ENCODE measurements at regions not wholly inside any gene's neighbourhood (a gene's known extent, or its start where the extent isn't known, plus 50 kb on each side); places are given as distances from the start of the nearest gene placed in this dataset.

- Histone ChIP-seq H3K4me3 (ENCODE audit: low read length) (no peak overlapping the region), H3K36me3 (ENCODE audit: insufficient read depth, low read length) (no peaks in the 10 kb centered on the region), H3K27me3 (ENCODE audit: insufficient read depth, low read length) (no peaks in the 10 kb centered on the region), H3K9me3 (ENCODE audit: low read length) (peaks cover 2% of the 10 kb centered on the region), H2AFZ (ENCODE audit: low read depth, low read length) (no peak overlapping the region), H3K4me1 (ENCODE audit: insufficient read depth, low read length) (no peaks in the 10 kb centered on the region)
Observed at GRCh38 chr3:164179110-164179774, 899.1 kb downstream of the SI start.

DNA sequence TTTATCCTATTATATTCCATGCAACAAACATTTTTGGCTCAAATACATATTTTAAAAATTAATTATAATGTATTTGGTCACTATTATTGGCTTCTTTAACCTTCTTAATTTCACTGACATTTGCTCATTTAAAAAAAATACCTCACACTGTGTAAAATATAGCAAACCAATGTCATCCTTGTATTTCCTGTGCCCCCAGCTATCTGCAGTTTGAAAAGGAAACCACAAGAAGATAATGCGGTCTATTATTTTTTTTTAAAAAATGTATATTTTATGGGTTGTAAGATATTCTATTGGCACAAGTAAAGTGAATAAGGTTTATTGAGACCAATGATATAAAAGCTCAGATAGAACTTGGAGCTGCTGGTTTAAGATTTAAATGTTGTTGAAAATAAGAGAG lies 904.2 kb downstream of the SI start:
- no peak overlapping the region for H2AFZ ChIP-seq (ENCODE audit: low read depth, low read length)
- no peak overlapping the region for H3K4me3 ChIP-seq (ENCODE audit: low read length)
- H3K36me3 ChIP-seq (ENCODE audit: insufficient read depth, low read length) = no peaks in the 10 kb centered on the region
- no peaks in the 10 kb centered on the region for H3K27me3 ChIP-seq (ENCODE audit: insufficient read depth, low read length)
- no peaks in the 10 kb centered on the region for H3K9me3 ChIP-seq (ENCODE audit: low read length)
- no peaks in the 10 kb centered on the region for H3K4me1 ChIP-seq (ENCODE audit: insufficient read depth, low read length)

DNA sequence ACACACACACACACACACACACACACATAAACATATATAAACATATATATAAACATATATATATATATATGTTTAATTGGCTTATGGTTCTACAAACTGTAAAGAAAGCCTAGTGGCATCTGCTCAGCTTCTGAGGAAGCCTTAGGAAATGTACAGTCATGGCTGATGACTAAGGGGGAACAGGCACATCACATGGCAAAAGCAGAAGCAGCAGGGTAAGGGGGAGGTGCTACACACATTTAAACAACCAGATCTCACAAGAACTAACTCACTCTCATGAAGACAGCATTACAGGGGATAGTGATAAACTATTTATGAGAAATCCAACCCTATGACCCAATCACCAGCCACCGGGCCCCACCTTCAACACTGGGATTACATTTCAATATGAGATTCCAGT lies 922.9 kb downstream of the SI start:
- Histone ChIP-seq H3K4me3 (ENCODE audit: low read length) (no peak overlapping the region), H3K36me3 (ENCODE audit: insufficient read depth, low read length) (no peaks in the 10 kb centered on the region), H3K9me3 (ENCODE audit: low read length) (no peaks in the 10 kb centered on the region), H2AFZ (ENCODE audit: low read depth, low read length) (no peak overlapping the region), H3K27me3 (ENCODE audit: insufficient read depth, low read length) (no peaks in the 10 kb centered on the region), H3K4me1 (ENCODE audit: insufficient read depth, low read length) (no peaks in the 10 kb centered on the region)

GRCh38 chr3:164144824-164145223 lies 933.5 kb downstream of the SI start:
- Histone ChIP-seq H3K4me1 (ENCODE audit: insufficient read depth, low read length) (no peaks in the 10 kb centered on the region), H3K27me3 (ENCODE audit: insufficient read depth, low read length) (no peaks in the 10 kb centered on the region), H3K36me3 (ENCODE audit: insufficient read depth, low read length) (no peaks in the 10 kb centered on the region), H3K4me3 (ENCODE audit: low read length) (no peak overlapping the region), H2AFZ (ENCODE audit: low read depth, low read length) (no peak overlapping the region), H3K9me3 (ENCODE audit: low read length) (peaks cover 4% of the 10 kb centered on the region)

GRCh38 chr3:164132878-164133277 lies 945.4 kb downstream of the SI start:
- Histone ChIP-seq H3K27me3 (ENCODE audit: insufficient read depth, low read length) (no peaks in the 10 kb centered on the region), H2AFZ (ENCODE audit: low read depth, low read length) (no peak overlapping the region), H3K9me3 (ENCODE audit: low read length) (no peaks in the 10 kb centered on the region), H3K36me3 (ENCODE audit: insufficient read depth, low read length) (no peaks in the 10 kb centered on the region), H3K4me1 (ENCODE audit: insufficient read depth, low read length) (no peaks in the 10 kb centered on the region), H3K4me3 (ENCODE audit: low read length) (no peak overlapping the region)

DNA sequence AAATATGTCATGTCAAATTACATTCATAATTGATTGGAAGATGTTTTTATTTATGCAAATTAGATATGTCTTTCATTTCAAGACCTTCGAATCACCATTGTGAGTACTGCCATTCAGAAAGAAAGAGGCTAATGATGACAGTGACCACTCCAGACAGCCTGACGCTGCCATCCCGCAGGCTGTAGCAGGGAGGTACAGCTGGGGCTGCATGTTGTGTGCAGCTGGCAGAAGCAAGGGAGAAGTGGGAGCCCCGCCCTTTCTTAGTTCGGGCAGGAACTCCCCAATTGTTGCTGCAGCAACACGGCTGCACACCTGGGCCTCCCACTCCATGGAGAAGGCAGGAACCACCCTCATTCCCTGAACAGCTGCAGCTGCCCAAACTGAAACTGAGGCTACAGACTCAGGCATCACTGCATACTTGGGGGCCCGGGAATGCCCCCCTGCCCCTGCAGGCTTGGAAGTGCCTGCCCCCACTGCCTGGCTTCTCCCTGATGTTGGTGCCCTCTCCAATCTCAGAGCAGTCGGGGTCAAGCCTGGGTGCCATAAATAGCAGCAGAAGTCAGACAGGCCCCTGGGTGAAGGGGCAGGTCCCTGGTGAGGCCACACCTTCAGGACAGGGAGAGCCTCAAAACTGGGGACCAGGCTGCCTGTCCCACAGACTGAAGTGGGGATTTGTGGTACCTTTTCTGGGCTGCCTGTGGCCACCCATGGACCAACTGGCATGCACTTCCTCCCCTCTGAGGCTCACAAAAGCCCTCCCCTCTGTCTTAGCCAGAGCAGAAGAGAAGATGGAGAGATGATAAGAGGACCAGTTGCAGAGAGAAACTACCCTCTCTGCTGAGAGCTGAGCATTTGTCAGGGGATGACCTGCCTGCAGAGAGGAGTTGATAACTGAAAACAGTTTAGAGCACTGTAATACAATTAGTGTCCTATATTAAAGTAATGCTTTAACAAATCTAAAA lies 964.6 kb downstream of the SI start:
- no peak overlapping the region for H3K4me3 ChIP-seq (ENCODE audit: low read length)
- H2AFZ ChIP-seq (ENCODE audit: low read depth, low read length) = no peak overlapping the region
- no peaks in the 10 kb centered on the region for H3K36me3 ChIP-seq (ENCODE audit: insufficient read depth, low read length)
- no peaks in the 10 kb centered on the region for H3K4me1 ChIP-seq (ENCODE audit: insufficient read depth, low read length)
- no peaks in the 10 kb centered on the region for H3K27me3 ChIP-seq (ENCODE audit: insufficient read depth, low read length)
- no peaks in the 10 kb centered on the region for H3K9me3 ChIP-seq (ENCODE audit: low read length)

DNA sequence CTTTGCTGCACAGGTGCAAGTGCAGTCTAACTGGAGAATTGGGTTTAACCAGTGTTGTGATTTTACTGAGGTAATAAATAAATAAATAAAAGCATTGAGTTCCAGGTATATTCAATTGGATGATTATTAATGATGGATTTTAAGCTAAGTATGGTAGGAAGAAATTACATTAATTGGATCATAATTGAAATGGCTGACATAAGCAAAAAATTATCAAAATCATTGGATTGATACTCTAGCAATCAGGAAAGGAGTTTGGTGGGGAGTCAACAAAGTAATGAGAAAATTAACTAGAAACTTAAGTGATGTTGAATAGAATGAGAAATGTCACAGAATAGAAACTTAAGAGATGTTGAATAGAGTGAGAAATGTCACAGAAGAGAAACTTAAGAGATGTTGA lies 981.9 kb downstream of the SI start:
- H2AFZ ChIP-seq (ENCODE audit: low read depth, low read length) = no peak overlapping the region
- no peaks in the 10 kb centered on the region for H3K4me1 ChIP-seq (ENCODE audit: insufficient read depth, low read length)
- no peaks in the 10 kb centered on the region for H3K36me3 ChIP-seq (ENCODE audit: insufficient read depth, low read length)
- H3K4me3 ChIP-seq (ENCODE audit: low read length) = no peak overlapping the region
- H3K9me3 ChIP-seq (ENCODE audit: low read length) = no peaks in the 10 kb centered on the region
- H3K27me3 ChIP-seq (ENCODE audit: insufficient read depth, low read length) = no peaks in the 10 kb centered on the region

GRCh38 chr3:164095949-164096348 lies 982.3 kb downstream of the SI start:
- H3K27me3 ChIP-seq (ENCODE audit: insufficient read depth, low read length) = no peaks in the 10 kb centered on the region
- H3K4me1 ChIP-seq (ENCODE audit: insufficient read depth, low read length) = no peaks in the 10 kb centered on the region
- no peaks in the 10 kb centered on the region for H3K36me3 ChIP-seq (ENCODE audit: insufficient read depth, low read length)
- no peak overlapping the region for H2AFZ ChIP-seq (ENCODE audit: low read depth, low read length)
- H3K9me3 ChIP-seq (ENCODE audit: low read length) = no peaks in the 10 kb centered on the region
- H3K4me3 ChIP-seq (ENCODE audit: low read length) = no peak overlapping the region

- H3K4me1 ChIP-seq (ENCODE audit: insufficient read depth, low read length) = no peaks in the 10 kb centered on the region
- H3K27me3 ChIP-seq (ENCODE audit: insufficient read depth, low read length) = no peaks in the 10 kb centered on the region
- no peaks in the 10 kb centered on the region for H3K36me3 ChIP-seq (ENCODE audit: insufficient read depth, low read length)
- H3K9me3 ChIP-seq (ENCODE audit: low read length) = no peaks in the 10 kb centered on the region
- no peak overlapping the region for H3K4me3 ChIP-seq (ENCODE audit: low read length)
- no peak overlapping the region for H2AFZ ChIP-seq (ENCODE audit: low read depth, low read length)
Observed at GRCh38 chr3:164095279-164095678, 983.0 kb downstream of the SI start.

- Histone ChIP-seq H2AFZ (ENCODE audit: low read depth, low read length) (no peak overlapping the region), H3K27me3 (ENCODE audit: insufficient read depth, low read length) (no peaks in the 10 kb centered on the region), H3K4me3 (ENCODE audit: low read length) (no peak overlapping the region), H3K4me1 (ENCODE audit: insufficient read depth, low read length) (no peaks in the 10 kb centered on the region), H3K36me3 (ENCODE audit: insufficient read depth, low read length) (no peaks in the 10 kb centered on the region), H3K9me3 (ENCODE audit: low read length) (no peaks in the 10 kb centered on the region)
Observed at GRCh38 chr3:164094546-164094945, 983.8 kb downstream of the SI start.

GRCh38 chr3:164080208-164080607 lies 998.1 kb downstream of the SI start:
- no peak overlapping the region for H3K4me3 ChIP-seq (ENCODE audit: low read length)
- H3K36me3 ChIP-seq (ENCODE audit: insufficient read depth, low read length) = no peaks in the 10 kb centered on the region
- no peaks in the 10 kb centered on the region for H3K9me3 ChIP-seq (ENCODE audit: low read length)
- H3K27me3 ChIP-seq (ENCODE audit: insufficient read depth, low read length) = no peaks in the 10 kb centered on the region
- no peaks in the 10 kb centered on the region for H3K4me1 ChIP-seq (ENCODE audit: insufficient read depth, low read length)
- H2AFZ ChIP-seq (ENCODE audit: low read depth, low read length) = no peak overlapping the region

DNA sequence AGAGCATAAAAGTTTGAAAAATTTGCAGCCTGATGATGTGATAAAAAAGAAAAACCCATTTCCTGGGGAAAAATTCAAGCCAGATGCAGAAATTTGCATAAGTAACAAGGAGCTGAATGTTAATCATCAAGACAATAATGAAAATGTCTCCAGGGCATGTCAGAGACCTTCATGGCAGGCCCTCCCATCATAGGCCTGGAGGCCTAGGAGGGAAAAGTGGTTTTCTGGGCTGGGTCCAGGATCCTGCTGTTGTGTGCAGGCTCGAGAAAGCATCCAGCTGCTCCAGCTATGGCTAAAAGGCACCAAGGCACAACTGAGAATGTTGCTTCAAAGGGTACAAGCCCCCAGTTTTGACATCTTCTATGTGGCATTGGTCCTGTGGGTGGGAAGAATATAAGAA lies 1014.0 kb downstream of the SI start:
- Histone ChIP-seq H3K9me3 (ENCODE audit: low read length) (no peaks in the 10 kb centered on the region), H3K27me3 (ENCODE audit: insufficient read depth, low read length) (no peaks in the 10 kb centered on the region), H3K4me3 (ENCODE audit: low read length) (no peak overlapping the region), H3K36me3 (ENCODE audit: insufficient read depth, low read length) (no peaks in the 10 kb centered on the region), H2AFZ (ENCODE audit: low read depth, low read length) (no peak overlapping the region), H3K4me1 (ENCODE audit: insufficient read depth, low read length) (no peaks in the 10 kb centered on the region)

- Histone ChIP-seq H3K36me3 (ENCODE audit: insufficient read depth, low read length) (no peaks in the 10 kb centered on the region), H2AFZ (ENCODE audit: low read depth, low read length) (no peak overlapping the region)
Observed at GRCh38 chr3:164060923-164061322, 1017.4 kb downstream of the SI start.

More at GRCh38 chr3:164060923-164061322, 1017.4 kb downstream of the SI start:
- H3K4me1 ChIP-seq (ENCODE audit: insufficient read depth, low read length) = no peaks in the 10 kb centered on the region
- H3K27me3 ChIP-seq (ENCODE audit: insufficient read depth, low read length) = no peaks in the 10 kb centered on the region
- H3K4me3 ChIP-seq (ENCODE audit: low read length) = no peak overlapping the region
- no peaks in the 10 kb centered on the region for H3K9me3 ChIP-seq (ENCODE audit: low read length)
